ENCODE measurements at regions not wholly inside any gene's neighbourhood (a gene's known extent, or its start where the extent isn't known, plus 50 kb on each side); places are given as distances from the start of the nearest gene placed in this dataset.

GRCh38 chr4:67120369-67120768 lies 424.9 kb downstream of the CENPC start:
- Histone ChIP-seq H3K4me3 (no peak overlapping the region), H3K36me3 (no peaks in the 10 kb centered on the region), H3K9me3 (no peaks in the 10 kb centered on the region), H3K27me3 (no peaks in the 10 kb centered on the region), H3K4me1 (no peaks in the 10 kb centered on the region), H3K27ac (no peak overlapping the region)
- ATAC-seq: no peak
- no peak for TF ChIP-seq POLR2AphosphoS5 (IDR thresholded peaks at IDR 0.05)
- no peak for TF ChIP-seq POLR2A (IDR thresholded peaks at IDR 0.05)
- TF ChIP-seq, protein P1, sequence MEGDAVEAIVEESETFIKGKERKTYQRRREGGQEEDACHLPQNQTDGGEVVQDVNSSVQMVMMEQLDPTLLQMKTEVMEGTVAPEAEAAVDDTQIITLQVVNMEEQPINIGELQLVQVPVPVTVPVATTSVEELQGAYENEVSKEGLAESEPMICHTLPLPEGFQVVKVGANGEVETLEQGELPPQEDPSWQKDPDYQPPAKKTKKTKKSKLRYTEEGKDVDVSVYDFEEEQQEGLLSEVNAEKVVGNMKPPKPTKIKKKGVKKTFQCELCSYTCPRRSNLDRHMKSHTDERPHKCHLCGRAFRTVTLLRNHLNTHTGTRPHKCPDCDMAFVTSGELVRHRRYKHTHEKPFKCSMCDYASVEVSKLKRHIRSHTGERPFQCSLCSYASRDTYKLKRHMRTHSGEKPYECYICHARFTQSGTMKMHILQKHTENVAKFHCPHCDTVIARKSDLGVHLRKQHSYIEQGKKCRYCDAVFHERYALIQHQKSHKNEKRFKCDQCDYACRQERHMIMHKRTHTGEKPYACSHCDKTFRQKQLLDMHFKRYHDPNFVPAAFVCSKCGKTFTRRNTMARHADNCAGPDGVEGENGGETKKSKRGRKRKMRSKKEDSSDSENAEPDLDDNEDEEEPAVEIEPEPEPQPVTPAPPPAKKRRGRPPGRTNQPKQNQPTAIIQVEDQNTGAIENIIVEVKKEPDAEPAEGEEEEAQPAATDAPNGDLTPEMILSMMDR (IDR thresholded peaks at IDR 0.05): no peak
- 43 to 56% methylated on average over 1 of the region's 1 CpG for WGBS, 2 donors (ENCODE audit: low coverage in 1 of 2)

DNA sequence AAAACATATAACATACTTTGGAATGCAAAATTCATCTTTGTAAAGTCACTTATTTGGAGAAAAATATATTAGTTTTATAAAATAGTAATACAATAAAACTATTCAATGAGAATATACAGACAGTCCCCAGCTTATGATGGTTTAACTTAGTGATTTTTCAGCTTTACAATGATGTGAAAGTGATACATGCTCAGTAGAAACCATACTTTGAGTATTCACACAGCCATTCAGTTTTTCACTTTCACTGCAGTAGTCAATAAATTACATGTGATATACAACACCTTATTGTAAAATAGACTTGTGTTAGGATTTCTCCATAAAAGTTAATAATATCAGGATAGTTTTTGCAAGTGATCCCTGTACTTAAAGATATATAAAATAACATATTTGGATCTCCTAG lies 436.0 kb downstream of the CENPC start:
- Histone ChIP-seq H3K27ac (no peak overlapping the region), H3K27me3 (no peaks in the 10 kb centered on the region), H3K9me3 (no peaks in the 10 kb centered on the region), H3K36me3 (no peaks in the 10 kb centered on the region), H3K4me3 (no peak overlapping the region), H3K4me1 (no peaks in the 10 kb centered on the region)
- ATAC-seq: no peak
- TF ChIP-seq POLR2AphosphoS5 (IDR thresholded peaks at IDR 0.05): no peak
- TF ChIP-seq, protein P1 (IDR thresholded peaks at IDR 0.05): no peak
- TF ChIP-seq EP300 (IDR thresholded peaks at IDR 0.05): no peak
- TF ChIP-seq POLR2A (IDR thresholded peaks at IDR 0.05): no peak

- no peaks in the 10 kb centered on the region for H3K4me1 ChIP-seq
- ATAC-seq: no peak
- 29 to 61% methylated on average over 3 of the region's 3 CpGs for WGBS, 2 donors (ENCODE audit: low coverage in 1 of 2)
- no peaks in the 10 kb centered on the region for H3K9me3 ChIP-seq
- H3K36me3 ChIP-seq: no peaks in the 10 kb centered on the region
- H3K27me3 ChIP-seq: no peaks in the 10 kb centered on the region
- H3K27ac ChIP-seq: no peak overlapping the region
- H3K4me3 ChIP-seq: no peak overlapping the region
- TF ChIP-seq, protein P1 (IDR thresholded peaks at IDR 0.05): no peak
- no peak for TF ChIP-seq POLR2AphosphoS5 (IDR thresholded peaks at IDR 0.05)
- TF ChIP-seq EP300 (IDR thresholded peaks at IDR 0.05): no peak
- TF ChIP-seq POLR2A (IDR thresholded peaks at IDR 0.05): no peak
These were observed 438.3 kb downstream of the CENPC start for GRCh38 chr4:67106861-67107460.

DNA sequence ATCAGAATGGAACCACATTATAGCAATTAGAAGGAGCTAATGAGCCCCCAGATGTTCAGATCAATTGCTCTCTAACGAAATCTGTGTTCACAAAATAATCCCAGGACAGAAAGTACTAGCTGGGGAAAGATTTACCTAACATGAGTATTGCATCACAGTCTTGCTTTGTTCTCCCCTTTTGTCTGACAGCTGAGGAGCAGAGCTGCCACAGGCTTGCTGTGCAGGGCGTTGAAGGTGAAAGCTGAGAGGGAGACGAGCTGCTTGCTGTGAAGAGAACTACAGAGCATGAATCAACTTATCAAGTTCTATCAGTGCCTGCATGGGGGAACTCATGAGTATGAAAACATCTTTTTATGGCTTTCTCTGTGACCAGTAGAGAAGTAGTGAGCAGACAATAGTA lies 441.2 kb downstream of the CENPC start:
- no peaks in the 10 kb centered on the region for H3K4me1 ChIP-seq

More for the DNA sequence above, 441.2 kb downstream of the CENPC start:
- peak; percentile 34 for ATAC-seq
- no peaks in the 10 kb centered on the region for H3K9me3 ChIP-seq
- TF ChIP-seq, protein P1 (IDR thresholded peaks at IDR 0.05): no peak
- TF ChIP-seq POLR2A (IDR thresholded peaks at IDR 0.05): no peak
- no peak for TF ChIP-seq EP300 (IDR thresholded peaks at IDR 0.05)
- TF ChIP-seq POLR2AphosphoS5 (IDR thresholded peaks at IDR 0.05): no peak
- 22 to 25% methylated on average over 2 to 3 of the region's 3 CpGs for WGBS, 2 donors (ENCODE audit: low coverage in 1 of 2)
- H3K36me3 ChIP-seq: no peaks in the 10 kb centered on the region
- H3K27me3 ChIP-seq: no peaks in the 10 kb centered on the region
- no peak overlapping the region for H3K27ac ChIP-seq
- no peak overlapping the region for H3K4me3 ChIP-seq
